GM19025 (cell line): ENCODE measurements at regions not wholly inside any gene's neighbourhood (a gene's known extent, or its start where the extent isn't known, plus 50 kb on each side); places are given as distances from the start of the nearest gene placed in this dataset.

Experiments
- ATAC-seq: cut with Tn5 transposase; IDR thresholded peaks from one replicate; pipeline ENCODE4 v1.9.1; 2021; ENCODE audit warnings: mild to moderate bottlenecking, low read depth, moderate library complexity; ENCODE audit not compliant: unreplicated experiment

DNA sequence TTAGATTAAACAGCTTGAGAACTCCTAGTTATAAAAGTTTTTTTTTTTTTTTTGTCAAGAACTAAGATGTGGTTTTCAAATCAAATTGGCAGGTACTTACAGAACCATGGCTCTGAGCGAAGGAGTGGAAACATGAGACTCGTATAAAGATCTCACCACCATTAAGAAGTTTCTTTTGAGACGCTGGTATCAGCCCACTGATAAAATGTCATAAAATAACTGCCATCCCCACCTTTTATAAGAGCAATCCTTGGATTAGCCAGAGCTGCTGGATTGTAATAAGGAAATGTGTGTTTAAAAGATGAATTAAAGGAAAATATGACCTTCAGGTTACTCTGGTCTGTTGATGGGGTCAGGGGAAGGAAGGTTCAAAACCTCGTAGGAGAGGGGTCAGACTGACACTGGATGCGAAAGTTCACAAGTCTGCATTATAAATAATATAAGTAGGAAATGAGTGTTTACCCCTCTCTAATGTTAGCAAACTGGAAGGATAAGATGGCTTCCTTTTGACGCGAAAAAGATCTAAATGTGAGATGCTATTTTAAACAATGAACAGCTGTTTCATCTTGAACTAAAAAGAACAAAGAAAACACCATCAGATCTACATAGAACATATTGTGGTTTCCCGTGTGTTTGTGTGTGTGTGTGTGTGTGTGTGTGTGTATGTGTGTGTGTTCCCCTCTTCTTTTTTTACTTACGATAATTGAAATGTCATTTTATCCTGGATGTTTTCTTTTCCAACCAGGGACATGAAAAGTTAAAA, 386.8 kb upstream of the JAG1 start:
- no peak for ATAC-seq

DNA sequence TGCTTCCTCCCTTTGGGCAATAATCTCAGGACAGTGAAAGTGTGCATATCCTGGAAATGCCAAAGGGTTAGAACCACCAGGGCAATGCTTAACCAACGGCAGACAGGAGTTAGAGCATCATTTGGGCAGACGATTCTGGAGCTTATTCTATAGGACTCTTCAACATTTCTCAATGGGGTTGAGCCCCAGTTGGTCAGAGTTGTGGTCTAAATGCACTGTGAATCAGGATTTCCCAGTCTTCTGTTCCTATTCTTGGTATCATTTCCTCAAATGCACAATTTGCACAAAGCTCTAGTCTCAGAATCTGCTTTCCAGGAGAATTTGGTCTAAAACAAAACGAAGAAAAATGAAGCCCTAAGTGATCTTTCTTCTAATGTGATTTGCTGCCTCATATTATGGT, 389.6 kb upstream of the JAG1 start:
- ATAC-seq, result no peak

DNA sequence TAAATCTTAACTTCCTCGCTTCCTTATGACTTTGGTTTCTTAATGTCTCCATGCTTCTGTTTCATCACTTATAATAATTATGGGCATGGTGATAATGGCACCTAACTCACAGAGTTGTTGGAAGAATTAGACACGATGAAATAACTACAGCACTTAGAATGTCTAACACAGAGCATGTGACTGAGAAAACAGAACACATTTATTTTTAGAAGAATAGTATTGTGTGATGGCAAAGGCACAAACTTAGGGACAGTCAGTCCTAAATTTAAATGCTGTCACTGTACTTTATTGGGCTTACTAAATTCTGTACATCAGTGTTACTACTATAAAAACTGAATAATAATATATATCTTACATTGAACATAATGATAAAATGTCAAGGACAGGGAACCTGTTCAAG, 391.1 kb upstream of the JAG1 start:
- no peak for ATAC-seq

DNA sequence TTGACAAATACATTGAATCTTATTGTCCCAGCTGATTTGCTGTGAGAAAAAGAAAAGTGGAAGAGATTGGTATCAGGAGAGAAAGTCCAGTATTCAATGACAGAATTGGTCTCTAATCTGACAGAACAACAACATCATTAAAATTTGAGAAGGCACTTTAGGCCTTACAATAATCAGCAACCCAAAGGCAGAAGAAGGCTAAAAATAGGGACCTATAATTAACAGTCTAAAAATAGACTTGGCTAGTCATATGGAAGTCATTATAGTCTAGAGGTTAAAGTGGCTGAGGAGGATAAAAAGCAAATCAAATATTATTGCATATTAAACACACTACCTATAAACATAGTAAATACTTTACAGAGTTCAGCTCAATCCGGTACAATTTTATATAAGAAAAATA, 393.6 kb upstream of the JAG1 start:
- ATAC-seq, result no peak

DNA sequence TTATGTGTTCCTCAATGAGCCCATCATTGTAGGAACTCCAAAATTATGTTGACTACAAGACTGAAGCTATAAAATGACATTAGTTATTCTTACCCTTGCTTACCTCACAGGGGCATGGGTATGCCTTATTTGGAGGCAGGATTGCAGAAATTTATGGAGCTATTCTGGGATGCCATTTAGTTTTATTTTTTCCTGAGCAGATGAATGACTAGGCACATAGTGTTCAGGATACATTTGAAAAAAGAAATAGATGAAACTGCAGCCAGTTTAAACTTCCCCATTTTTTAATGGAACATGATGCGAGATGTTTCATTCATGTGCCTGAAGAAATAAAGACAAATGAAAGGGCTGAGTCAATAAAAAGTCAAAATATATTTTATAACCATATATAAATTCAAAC, 399.2 kb upstream of the JAG1 start:
- ATAC-seq, result no peak

DNA sequence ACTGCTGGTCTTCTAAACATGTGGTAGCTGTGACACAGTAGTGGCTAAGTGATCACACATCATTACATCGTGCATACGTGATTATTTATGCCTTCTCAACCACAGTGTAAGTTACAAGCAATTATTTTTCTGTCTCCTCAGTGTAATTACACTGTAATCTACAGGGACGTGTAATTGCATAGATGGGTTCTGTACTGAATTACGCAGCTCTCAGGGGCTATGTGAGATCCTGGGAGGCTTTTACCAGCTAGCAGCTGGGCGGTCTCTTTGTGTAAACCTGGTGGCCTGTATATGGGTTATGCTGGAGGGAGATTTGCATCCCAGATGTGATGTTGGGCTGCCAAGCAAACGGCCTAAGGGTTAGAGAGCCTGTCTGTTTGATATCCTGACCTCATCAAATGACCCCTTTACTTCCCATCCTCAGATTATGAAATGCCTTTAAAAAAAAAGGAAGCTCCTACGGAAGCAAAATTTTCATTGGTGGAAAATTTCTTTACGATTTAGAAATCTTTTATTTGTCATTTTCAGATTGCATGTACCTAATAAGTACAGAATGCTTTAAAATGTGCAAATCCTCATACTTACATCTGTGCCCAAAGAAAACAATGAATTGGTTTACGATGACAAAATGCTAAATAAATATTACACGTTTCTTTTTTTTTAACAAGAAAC, 402.8 kb upstream of the JAG1 start:
- no peak for ATAC-seq

DNA sequence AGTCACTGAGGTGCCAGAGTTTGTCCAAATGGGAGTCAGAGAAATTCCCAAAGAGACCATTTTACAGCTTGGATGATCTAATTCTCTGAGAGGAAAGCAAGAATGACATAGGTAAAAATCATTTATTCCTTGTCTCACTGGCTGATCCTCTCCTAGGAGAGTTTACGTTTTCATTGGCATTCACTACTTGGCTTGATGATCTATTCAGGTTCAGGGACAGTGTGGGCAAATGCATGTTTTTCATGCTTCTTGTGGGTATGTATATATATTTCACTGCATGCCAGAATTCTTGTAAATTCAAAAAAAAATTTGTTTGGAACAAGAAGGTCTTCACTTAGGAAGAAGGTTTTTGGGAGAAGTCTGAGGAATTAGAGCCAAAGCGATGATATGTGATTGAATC, 403.4 kb upstream of the JAG1 start:
- no peak for ATAC-seq

DNA sequence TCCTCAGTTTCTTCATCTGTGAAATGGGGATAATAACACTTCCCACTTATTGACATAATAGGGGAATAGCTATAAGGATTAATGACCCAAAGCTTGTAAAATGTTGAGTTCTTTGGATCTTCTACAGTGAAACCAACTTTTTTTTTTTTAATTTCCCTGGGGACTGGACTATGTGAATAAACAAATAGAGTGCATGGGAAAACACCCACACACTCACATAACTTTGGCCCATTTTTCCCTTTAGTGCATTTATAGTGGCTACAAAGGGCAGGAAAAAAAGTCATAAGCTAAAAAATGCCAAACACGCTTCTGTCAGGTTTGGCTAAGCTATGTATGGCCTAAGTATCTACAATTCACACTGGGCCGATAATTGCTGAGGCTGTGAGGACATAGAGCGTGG, 406.2 kb upstream of the JAG1 start:
- no peak for ATAC-seq

DNA sequence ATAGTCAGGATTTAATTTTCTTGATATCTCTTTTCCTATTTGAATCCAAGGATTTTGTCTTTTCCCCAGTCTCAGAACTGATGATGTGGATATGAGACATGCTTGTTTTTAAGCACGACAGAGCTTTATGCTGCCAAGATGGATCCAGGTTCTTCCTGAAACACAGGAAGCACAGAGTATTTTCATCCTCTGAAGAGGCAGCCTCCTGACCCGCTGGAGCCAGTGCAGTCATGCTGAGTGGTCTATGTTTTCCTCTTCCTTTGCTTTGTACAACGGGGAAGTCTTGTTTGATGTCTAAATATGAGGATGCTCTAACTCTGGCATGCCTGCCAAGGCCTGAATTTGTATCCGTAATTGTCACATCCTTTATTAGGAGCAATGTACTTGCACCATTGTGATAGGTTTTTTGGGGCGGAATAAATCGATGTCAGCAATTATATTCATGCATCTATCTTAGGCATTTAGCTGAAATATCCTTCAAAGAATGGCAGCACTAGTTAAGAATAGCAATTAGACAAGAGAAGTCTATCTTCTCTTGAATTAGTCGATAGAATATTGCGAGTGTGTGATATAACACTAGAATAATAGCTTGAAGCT, 407.1 kb upstream of the JAG1 start:
- ATAC-seq, result no peak

DNA sequence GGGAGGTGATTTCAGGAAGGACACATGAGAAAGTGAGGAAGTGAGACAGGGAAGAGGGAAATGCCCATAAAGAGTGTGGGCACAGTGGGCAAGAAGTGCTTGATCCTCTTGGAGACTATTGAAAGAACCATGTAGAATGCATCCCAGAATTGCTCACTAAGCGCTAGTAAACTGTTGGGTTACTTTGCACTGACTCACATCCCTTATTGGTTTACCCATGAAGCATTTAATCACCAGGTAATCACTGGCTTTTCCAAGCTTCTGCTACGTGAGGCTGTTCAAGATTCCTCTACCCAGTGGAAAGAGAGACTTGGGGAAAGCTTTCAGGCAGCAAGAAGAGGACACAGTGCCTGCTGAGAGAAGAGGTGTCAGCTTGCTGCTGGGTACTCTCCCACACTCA, 410.0 kb upstream of the JAG1 start:
- ATAC-seq, result no peak

DNA sequence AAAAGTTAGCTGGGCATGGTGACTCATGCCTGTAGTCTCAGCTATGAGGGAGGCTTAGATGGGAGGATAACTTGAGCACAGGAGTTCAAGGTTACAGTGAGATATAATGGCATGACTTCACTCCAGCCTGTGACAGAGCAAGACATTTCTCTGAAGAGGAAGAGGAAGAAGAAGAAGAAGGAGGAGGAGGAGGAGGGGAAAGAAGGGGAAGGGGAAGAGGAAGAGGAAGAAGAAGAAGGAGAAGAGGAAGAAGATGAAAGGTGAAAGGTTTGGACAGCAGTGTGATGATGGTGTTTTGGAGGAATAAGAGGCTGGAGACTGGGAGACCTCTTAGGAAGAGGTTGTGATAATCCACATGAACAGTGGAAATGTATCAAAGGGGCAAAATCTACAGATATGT, 410.7 kb upstream of the JAG1 start:
- no peak for ATAC-seq

DNA sequence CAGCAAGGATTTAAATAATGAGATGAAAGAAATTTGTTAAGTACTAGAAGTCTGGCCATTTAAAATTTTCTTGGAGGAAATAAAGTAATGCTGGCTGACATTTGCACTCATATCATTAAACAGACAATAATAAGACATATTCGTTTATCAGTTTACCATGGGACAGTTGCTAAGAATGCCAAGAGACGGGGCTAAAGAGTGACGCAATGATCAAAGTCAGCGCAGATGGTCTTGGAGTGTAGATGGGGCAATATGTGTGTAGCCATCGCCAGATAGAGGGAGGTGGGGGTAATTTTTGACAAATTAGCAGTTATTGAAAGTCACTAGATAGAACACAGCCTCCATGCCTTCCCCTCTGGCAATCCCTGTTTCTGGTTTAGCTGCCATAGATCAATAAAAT, 413.2 kb upstream of the JAG1 start:
- no peak for ATAC-seq

DNA sequence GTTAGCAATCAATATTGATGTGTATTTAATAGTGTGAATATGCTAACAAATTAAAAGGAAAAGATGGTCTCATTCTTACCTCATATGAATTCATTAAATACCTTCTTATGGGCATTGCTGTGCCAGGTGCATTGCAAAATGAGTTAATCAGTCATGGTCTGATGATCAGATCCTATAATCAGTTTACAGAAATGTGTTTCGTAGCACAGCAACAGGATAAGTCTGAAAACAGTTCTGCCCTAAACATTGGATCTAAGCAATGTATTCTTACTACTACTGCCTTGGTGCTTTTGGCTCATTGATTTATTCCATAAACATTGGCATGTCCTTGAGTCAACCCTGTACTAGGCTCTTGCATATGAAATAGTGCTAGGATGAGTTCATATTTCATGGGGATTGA, 417.0 kb upstream of the JAG1 start:
- ATAC-seq, result no peak

DNA sequence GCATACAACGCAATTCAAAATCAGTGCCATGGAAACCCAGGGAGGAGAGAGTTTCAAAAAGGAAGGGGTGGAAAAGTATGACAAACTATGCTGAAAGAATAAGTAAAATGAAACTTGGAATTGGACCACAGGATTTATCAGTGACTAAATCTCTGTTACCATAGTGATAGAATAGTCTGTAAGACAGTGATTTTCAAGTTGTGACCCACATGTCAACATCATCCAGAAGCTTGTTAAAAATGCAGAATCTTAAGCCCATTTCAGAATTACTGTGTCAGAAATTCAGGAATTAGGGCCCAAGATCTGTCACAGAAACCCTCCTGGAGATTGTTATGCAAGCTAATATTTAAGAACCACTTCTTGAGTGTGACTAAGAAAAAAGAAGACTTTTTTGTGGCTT, 417.7 kb upstream of the JAG1 start:
- no peak for ATAC-seq

DNA sequence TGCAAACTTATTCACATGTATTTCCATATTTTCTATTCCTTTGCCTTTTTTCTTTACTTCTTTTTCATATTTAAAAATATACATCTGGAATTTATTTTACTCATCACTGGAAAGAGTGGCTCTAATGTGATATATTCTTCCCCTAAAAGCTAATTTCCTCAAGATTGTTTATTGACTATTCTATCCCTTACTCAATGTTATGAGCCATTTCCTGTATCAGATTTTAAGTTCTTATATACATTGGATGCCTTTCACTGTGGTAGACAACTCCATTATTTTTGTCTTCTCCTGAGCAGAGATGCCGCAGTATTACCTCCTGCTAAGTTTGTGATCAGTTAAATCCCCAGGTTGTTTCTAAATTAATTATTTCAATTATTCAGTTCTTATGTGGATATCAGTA, 418.4 kb upstream of the JAG1 start:
- no peak for ATAC-seq

DNA sequence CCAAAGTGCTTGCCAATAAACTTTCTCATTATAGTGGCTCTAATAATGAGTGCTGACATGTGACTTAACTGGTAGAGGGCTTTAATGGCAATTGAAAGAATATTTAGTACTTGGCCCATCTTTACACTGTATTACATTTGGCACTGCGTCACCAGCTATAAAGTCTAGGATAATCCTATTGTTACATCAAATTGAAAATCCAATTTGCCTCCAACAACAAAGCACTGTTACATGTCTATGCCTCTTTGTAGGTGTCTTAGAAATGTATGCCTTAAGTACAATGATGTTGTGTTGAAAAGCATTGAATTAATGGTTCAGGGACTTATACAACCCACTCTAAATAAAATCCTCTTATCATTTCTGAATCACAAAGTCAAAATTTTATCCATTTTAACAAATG, 420.4 kb upstream of the JAG1 start:
- ATAC-seq, result no peak

DNA sequence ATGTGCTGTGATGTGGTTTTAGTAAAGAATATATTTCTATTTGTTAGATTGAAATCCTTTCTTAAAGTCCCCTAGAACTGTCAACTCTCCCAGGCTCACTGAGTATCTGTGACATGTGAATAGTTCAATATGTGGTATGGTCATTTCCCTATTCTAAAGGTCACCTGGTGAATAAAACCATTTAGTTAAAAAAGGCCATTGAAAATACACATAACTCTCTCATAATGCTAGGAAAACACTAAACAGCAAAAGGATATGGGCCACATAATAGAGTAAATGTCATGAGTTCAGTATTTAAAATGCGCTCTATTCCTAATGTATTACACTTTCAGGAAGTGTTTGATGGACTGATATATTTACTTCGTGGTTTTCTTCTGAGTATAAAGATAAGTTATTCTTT, 420.9 kb upstream of the JAG1 start:
- no peak for ATAC-seq

DNA sequence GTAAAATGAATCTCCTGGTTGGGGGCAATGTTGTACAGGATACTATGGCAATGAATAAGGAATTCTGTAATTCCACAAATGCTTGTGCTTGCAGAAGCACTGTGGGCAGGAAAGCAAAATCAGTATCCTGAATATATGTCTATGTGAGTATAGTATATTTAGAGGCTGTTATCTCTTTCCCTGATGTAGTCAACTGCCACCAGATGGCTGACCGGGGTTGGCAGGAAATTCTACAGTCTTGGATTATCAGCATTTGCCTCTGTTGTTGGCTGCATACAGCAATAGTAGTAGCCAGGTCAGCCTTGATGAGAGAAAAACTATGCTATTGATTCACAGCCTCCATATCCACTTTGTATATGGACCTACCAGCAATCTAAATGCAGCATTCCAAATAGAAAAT, 425.1 kb upstream of the JAG1 start:
- ATAC-seq, result no peak

DNA sequence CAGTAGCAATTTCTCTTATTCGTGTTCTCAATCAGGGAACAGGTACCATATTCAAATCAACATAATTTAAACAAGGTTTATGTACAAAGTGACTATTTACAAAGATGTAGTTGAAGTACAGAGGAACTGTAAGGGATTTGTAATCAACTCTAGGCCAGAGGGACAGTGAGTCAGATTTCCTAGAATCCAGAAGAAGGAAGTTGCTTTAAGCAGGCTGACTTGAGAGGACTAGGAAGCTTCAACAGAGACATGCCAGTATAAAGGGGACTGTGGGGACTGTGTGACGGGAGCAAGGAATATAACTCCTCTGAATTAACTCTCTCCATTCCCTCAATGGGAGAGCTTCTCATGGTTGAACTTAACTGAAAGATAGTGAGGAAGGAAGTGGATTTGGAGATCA, 427.4 kb upstream of the JAG1 start:
- ATAC-seq, result no peak

DNA sequence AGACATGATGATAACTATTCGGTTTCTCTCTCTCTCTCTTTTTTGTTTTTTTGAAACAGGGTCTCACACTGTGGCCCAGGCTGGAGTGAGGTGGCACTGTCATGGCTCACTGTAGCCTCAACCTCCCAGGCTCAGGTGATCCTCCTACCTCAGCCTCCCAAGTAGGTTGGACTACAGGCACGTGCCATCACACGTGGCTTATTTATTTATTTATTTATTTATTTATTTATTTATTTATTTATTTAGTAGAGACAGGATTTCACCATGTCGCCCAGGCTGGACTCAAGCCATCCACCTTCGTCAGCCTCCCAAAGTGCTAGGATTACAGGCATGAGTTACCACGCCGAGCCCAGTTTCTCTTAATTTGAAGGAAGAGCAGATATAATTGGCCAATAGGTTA, 427.9 kb upstream of the JAG1 start:
- ATAC-seq, result no peak

DNA sequence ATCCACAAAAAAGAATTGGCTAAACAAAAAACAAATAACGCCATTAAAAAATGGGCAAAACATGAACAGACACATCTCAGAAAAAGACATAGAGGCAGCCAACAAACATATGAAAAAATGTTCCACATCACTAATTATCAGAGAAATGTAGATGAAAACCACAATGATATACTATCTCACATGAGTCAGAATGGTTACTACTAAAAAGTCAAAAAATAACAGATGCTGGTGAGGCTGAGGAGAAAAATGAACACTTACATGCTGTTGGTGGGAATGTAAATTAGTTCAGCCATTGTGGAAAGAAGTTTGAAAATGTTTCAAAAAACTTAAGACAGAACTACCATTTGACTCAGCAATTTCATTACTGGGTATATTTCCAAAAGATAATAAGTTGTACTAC, 430.1 kb upstream of the JAG1 start:
- ATAC-seq, result no peak
